Activated CD8-positive, alpha-beta memory T cell treated with anti-CD3 and anti-CD28 coated beads, Interleukin-2, amount 50 U/mL, for 24 hours (primary cell): ENCODE measurements at regions not wholly inside any gene's neighbourhood (a gene's known extent, or its start where the extent isn't known, plus 50 kb on each side); places are given as distances from the start of the nearest gene placed in this dataset.

Experiments
- DNase-seq: peaks from one replicate; pipeline ENCODE4 v3.0.0-alpha.2; 2020; ENCODE audit errors: extremely low read depth

DNA sequence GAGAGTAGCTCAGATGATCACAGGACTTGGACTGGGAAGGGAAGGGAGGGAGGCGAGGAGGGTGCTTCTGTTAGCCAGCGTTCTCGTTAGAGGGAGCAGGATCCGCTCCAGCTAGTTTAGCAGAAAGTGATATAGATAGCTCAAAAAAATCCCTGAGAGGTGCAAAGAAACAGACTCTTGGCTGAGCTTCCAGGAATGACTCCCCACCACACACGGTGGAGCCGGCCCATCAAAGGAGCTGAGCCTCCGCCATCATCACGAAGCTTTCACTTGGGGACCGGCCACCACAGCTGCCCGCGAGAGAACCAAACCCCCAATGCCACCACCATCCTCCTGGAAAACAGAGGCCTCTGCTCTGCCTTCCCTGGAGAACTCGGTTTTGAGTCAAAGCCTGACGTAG lies 124.6 kb upstream of the BCL2L14 start:
- no peak for DNase-seq

DNA sequence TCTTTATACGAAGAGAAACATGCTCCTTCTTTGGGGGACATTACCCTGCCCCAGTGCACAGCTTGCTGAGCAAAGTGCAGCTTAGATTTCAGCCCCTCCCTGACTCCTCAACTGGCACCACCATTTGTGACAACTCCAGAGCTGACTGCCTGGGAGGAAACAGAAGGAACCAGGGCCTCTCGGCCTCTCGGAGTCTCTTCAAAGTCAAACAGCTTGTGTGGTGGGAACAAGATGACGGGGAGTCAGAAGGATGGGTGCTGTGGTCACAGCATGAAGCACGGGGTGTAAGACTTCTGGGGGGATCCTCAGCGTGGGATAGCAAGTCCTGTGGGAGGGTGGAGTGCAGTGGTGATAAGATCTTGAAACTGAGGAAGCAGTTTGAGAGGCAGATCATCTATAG lies 123.5 kb upstream of the BCL2L14 start:
- DNase-seq, result no peak

DNA sequence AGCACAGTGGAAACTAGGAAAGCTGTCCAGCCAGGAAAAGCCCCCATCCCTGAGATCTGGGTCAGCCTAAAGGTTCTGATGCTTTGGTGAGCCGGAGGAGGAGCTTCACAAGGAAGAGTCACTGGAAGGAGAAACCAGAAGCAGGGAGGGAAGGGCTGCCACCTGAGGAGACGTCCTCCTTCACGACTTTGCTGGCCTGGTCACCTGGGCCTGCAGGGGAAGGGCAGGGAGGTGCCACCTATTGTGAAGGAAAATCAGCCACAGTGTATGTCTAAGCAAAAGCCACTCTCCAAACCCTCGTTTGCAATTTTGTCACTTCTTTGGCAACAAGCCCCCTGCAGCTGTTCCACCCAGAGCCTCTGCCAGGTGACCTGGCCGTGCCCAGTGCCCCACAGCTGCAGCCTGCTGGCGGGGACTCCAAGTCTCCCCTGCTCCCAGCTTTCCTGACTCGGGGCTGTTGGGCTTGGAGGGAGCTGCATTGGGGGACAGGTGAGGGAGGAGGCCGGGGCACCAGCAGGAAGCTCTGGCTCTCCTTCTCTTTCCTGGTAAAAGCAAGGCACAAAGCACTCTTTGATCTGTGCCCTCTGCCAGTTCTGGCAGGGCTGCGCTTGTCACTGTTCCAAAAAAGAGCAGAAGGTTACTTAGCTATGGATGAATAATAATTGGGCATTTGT lies 120.9 kb upstream of the BCL2L14 start:
- no peak for DNase-seq

DNA sequence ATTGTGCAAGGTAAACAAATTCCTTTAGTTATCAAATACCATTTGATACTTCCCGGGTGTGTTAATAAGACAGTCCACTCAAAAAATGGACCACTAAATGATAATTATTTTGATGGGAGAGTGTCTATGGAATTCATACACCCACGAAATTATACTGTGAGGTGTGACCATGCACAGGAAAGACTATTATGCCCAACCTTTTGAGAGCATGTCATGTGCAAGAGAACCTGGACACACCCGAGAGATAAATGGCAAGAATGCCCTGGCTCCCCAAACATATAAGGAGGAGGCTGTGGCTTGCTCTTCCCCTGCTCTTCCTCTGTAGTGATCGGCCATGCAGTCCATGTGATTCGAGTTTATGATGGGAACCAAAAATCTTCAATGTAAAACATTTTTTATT lies 119.5 kb upstream of the BCL2L14 start:
- no peak for DNase-seq

DNA sequence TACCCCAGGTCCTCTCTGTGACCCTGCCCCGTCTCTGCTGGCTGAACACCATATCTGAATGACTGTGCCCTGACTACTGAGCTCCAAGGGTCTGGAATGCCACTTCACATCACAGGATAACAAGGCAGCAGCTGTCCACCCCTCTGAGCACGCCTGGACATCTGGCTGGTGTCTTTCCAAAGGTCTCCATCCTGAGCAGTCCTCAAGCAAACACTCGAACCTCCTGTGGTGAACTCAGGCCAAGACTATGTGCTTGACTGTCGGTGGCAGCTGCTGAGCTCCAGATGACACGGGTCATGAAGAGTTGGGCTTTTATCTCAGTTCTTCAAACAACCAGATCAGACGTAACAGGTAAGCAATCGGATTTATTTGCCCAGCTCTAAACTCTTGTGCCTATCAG lies 117.2 kb upstream of the BCL2L14 start:
- no peak for DNase-seq

DNA sequence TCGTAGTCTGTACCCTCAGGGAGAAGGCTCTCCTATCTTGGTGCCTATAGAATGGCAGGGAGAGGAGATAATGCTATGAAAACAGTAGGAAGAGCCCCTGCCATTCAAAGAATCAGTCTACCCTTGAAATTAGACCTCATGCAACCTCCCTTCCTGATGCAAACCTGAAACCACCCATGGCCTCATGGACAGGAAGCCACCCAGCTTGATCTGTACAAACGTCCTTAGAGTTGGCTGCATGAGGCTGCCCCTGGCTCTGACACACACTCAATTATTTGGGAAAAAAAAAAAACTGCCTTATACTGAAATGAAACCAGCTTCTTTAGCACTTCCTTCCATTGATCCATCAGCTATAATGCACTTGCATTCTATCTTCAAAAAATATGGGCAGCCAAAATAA lies 116.6 kb upstream of the BCL2L14 start:
- DNase-seq, result no peak

DNA sequence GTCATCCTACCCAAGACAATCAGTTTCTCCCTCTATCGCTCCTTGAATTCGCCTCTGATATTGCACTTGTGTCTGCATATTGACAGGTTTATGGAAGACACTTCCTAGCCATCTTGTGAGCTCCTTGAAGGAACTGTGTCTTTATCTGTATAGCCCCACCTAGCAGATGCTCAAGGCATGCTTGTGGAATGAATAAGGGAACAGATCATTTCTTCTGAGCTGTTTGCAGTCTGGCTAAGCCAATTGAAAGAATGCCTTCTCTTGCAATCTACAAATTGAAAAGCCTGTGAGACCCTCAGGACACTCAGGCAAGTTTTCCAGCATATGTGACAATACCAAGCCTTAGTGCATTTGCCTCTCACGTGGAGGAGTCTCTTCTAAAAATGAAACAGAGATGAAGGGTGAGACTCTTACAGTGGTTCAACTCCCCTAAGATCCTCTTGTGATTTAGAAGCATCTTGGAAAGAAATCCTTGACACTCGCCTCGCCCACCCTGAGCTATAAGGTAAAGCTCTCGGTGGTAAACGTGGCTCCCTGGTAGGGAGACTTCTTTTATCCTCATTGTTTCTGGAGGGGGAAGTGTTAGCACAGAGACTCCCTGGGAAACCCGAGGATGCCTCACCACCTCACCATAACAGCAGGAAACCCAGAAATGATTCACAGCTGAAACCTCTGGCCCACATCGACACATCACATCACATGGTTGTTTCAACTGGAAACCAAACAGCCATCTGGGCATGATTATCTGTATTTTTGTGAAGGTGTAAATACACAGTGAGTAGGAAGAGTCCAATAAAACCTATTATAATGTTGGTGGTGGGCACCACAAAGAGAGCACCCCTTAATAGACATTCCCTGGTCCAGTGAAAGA lies 112.3 kb upstream of the BCL2L14 start:
- peak; percentile 36 for DNase-seq

DNA sequence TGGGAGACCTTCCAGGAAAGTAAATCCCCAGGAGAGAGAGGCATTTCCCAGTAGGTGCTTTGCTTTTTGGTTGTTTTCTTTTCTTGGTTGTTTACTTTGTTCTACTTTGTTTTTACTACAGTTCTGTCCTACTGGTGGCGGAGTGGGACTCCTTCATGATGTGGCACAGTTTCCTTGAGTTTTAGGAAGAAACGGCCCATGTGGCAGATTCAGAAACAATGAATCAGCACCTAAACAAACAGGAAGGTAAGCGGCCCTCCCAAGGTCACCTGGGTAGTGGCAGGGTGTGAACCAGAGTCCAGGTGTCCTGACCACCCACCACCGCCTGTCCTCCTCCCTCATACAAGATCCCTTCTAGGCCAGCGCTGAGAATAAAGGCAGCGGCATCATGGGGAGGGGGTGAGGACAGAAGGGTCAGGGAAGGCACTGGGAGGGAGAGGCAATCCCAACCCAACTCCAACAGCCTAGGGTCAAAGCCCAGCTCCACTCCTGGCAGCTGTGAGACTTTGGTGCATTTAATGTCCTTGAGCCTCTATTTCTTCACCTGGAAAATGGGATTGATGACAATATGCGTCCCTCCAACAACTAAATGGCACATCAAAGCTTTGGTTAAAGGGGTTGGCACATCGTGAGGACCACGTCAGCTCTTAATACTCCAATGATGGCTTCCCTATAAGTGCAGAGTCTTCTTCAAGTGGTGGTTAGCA lies 111.5 kb upstream of the BCL2L14 start:
- DNase-seq, result no peak

DNA sequence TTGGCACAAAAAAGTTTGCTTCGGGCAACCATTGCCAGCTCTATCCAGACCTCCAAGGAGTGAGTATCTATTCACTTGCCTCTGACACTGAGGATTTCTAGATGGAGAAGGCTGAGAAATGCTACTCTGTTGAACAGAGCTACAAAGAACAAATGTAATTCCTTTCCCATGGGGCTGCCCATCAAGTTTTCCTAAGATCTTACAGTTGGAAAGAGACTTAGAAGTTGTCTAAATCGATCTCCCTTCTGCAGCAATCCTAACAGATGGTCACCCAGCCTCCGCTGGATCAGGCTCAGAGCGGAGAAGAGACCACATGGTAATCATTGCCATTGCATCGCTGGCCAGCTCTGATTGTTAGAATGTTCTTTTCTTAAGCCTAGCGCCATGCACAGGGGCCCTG lies 110.1 kb upstream of the BCL2L14 start:
- DNase-seq, result no peak

DNA sequence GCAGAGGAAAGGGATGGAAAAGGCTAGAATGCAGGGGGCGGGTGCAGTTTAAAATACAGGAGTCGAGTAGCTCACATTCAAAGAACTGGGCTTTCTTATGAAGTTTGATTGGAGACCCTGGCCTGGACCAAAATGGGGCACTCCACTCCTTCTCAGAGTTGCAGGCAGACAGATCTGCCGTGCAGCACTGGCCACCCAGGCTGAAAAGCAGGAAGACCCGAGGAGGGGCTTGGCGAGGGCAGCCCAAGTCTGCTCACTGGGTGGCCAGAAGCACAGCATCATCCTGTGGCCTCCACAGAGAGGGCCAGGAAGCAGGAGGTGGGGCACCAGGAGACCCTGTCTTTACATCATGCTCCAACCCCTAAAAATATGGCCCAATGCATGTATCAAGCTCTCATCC lies 109.1 kb upstream of the BCL2L14 start:
- no peak for DNase-seq

DNA sequence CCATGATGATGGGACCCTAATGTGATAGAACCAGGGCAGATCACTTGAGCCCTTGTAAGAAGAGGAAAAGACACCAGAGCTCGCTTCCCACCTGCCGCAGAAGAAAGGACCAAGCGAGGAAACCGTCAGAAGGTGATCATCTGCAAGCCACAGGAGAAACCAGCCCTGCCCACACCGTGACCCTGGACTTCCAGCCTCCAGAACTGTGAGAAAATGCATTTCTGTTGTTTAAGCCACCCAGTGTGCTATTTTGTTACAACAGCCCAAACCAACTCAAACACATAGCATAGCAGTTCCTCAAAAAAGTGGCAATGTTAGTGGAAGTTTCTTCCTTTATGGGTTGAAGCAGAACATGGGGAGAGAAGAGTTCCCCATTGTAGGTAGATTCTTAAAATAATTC lies 107.9 kb upstream of the BCL2L14 start:
- no peak for DNase-seq

DNA sequence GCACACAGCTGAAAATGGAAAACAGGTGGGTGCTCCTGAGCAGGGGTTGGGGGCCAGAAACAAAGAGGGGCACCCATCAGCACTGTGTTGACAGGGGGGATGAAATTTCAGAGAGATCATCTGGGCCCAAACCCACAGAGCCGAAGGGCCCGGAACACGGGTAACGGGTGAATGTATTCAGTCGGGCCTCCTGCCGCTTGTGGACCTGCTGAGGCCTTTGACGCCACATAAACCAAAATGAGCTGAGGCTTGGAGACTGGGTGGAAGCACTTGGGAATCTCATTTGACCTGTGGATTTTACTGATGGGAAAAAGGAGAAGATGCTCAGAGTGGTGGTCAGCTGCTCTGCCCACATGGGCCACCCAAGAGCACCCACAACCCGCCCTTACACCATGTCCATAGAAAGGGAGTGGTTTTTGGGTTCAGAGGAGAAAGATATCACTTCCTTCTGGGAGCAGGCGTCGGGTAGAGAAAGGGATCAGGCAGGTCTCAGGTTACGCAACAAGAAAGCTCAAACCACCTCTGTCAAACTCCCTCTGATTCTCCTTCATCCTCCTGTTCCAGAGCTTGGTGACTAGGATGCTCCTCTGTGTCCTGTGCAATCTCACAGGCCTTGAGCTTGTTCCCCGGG lies 106.8 kb upstream of the BCL2L14 start:
- DNase-seq, result no peak

DNA sequence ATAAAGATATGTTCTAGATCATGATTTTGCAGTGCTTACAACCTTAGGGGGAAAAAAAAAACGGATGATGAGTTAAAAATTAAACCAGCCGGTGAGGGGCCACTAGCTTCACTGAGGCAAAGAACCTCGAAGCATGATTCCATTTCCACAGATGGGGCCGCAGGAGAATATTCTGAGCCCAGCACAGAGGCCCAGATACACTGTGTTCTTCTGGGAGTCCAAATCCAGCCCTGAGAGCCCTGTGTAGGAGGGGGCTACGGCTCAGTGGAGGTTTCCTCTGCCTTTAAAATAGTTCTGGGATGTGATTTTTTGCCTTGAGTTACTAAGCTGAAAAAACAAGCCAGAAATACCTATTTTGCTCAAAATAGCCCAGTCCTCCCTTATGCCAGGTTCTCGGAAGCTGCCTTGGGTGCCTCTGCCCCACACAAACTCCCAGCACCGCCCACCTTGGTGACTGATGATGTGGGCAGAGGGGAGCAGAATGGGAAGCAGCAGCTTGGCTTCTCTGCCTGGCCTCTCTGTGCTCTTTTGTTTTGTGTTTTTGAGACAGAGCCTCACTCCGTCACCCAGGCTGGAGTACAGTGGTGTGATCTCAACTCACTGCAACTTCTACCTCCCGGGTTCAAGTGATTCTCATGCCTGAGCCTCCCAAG lies 105.4 kb upstream of the BCL2L14 start:
- no peak for DNase-seq

DNA sequence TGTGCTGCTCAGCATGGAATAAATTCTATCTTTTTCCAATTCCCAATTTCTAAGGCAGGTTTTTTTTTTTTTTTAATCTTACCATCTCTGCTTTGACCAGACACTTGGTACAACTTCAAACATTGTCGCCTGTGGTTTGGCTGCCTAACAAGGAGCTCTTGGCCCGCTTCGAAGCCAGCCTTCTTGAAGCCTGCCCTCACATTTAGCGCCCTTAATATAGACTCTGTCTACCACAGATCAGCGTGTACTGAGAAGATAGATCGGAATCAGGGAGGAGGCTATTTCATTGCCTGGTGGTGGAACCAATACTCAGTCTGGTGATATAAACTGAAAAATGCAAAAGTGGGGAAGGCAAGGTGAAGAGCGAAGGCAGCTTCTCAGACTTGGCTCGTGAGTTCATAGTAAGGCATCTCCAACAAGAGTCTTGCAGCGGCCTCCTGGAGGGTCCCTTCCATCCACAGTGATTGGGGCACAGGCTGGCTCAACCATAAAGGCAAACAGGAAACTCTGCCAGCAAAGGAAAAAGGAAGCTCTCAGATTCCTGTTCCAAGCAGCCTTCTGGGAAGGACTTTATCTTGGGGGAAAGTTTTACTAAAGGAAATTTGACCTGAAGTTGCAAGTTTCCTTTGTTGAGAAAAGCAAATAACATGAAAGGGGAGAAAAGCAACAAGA lies 103.2 kb upstream of the BCL2L14 start:
- no peak for DNase-seq

DNA sequence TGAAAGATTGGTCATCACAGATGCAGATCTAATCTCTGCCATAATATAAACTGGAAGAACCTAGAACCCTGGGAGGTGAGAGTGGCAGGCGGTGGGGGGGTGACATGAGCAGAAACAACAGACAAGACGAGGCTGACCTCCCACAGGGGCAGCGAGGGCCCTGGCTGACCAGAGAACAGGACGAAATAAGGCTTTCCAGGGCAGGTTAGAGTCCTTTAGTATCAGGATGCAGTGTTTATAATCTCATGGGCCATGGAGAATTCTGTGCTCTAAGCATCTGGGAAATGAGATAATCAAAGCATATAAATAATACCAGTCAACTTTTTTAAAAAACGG lies 102.7 kb upstream of the BCL2L14 start:
- no peak for DNase-seq

DNA sequence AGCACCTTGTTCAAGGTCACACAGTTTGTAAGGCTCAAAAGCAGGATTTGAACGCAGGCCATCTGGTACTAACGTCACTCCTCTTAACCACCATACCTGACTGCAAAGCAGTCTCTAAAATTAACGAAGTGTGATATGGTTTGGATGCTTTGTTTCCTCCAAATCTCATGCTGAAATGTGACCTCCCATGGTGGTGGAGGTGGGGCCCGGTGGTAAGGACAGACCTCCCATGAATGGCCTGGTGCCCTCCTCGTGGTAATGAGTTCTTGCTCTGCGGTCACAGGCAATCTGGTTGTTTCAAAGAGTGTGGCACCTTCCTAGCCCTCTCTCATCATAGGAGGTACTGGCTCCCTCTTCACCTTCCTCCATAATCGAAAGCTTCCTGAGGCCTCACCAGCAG lies 102.2 kb upstream of the BCL2L14 start:
- DNase-seq, result no peak

DNA sequence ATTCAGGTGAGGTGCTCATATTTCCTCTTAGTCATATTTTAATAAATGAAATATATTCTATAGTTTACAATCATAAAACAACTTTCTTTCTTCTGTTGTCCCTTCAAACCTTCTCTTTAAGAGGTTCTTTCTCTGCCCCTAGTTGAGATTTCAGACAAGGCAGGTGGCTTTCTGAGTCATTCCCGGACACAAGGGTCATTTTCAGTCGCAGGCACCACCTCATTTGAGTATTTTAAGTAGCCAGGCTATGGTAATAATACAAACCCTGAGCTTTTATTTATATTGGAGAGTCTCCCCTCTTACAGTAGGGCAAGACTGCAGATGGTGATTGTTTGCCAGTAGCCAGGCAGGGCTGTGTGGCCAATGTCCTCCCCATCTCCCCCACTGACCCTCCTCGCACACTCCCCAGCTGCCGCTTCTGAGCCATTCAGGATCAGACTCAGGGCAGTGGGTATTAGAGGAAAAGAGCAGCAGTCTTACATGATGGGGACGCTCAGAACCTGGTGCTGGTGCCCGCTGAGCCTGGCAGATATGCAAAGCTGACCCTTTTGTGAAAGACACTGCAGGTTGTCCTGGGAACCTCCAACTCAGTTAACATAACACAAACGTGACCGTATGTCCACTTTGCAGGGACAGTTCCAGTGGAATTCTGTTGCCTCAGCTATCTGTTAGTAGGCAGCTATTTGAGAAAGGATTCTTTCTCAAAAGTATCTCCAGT lies 101.1 kb upstream of the BCL2L14 start:
- no peak for DNase-seq

DNA sequence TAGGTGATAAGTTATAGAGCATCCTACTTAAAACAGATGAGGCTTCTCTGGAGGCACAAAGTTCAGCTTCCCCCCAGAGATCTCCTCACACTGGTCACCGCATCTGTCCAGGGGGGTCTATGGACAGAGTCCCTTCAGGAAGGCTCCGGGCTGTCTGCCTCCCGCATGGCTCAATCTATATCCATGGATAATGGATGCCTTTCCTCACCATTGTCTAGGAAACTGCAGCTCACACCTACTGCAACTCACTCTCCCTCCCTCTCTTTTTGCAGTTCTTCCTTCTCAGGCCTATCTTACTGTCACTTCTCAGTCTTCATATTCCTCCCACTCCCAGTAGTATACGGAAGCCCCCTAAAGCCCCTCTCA lies 100.6 kb upstream of the BCL2L14 start:
- DNase-seq, result no peak

DNA sequence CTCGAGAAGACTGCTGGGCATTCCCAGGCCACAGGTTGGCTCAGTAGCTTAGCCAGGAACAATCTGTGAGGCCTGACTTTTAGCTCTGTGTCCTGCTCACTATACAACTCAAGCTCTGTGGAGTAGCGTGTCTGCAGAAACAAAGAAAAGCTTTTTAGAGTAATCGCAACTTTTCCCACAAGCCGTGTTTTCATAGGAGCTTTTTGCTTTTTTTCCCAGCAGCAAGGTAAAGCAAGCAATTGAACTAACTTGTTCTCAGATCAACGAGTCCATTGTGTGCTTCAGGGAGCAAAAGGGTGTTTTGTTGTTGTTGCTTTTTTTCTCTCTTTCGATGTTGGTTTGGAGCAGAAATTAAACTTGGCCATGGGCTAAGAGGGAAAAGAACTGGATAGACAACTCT lies 97.3 kb upstream of the BCL2L14 start:
- DNase-seq, result no peak

DNA sequence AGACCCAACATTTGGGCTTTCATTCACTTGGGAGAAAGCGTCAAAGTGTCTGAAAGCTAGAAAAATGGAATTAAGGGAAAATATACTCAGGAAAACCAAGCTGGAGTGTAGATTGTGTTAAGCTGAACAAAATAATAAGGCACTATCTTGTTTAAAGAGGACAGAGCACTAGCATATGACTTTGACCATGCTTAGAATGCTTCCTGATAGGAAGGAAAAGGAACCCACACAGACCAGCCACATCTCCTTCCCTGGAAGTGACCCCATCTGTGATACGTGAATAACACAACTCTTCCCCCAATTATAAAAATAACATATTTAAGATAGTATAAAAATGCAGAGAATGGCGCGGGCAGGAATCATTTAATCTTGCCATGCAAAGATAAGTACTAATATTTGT lies 94.7 kb upstream of the BCL2L14 start:
- DNase-seq, result no peak
